ENCODE measurements at regions not wholly inside any gene's neighbourhood (a gene's known extent, or its start where the extent isn't known, plus 50 kb on each side); places are given as distances from the start of the nearest gene placed in this dataset.

- no peaks in the 10 kb centered on the region for H3K9me3 ChIP-seq
- H3K27me3 ChIP-seq = no peaks in the 10 kb centered on the region
- H3K4me3 ChIP-seq = no peak overlapping the region
- peaks cover 0 to 7% of the 10 kb centered on the region in 2 donors for H3K4me1 ChIP-seq
- DNase-seq = no peak
- no peak overlapping the region for H3K27ac ChIP-seq
- H3K36me3 ChIP-seq = no peaks in the 10 kb centered on the region
- intact Hi-C loops (cut with DNase I) = no loop called here
- no peak for ATAC-seq
- TF ChIP-seq CTCF (IDR thresholded peaks at IDR 0.05) = no peak
Measured at GRCh38 chr9:89752154-89752553, 147.3 kb downstream of the GADD45G start.

- no peak overlapping the region for H3K27ac ChIP-seq
- no peak overlapping the region for H3K4me3 ChIP-seq
- no peaks in the 10 kb centered on the region for H3K27me3 ChIP-seq
- H3K36me3 ChIP-seq = no peaks in the 10 kb centered on the region
- no peak for DNase-seq
- intact Hi-C loops (cut with DNase I) = no loop called here
- peaks cover 0 to under 1% of the 10 kb centered on the region in 2 donors for H3K4me1 ChIP-seq
- no peak for ATAC-seq
- no peaks in the 10 kb centered on the region for H3K9me3 ChIP-seq
- no peak for TF ChIP-seq CTCF (IDR thresholded peaks at IDR 0.05)
Measured at GRCh38 chr9:89753472-89754055, 148.8 kb downstream of the GADD45G start.

GRCh38 chr9:89754193-89754592 is 149.4 kb downstream of the GADD45G start:
- Histone ChIP-seq H3K27ac (no peak overlapping the region), H3K36me3 (no peaks in the 10 kb centered on the region), H3K4me1 (no peaks in the 10 kb centered on the region), H3K4me3 (no peak overlapping the region), H3K9me3 (no peaks in the 10 kb centered on the region), H3K27me3 (no peaks in the 10 kb centered on the region)
- DNase-seq = no peak
- no peak for TF ChIP-seq CTCF (IDR thresholded peaks at IDR 0.05)
- intact Hi-C loops (cut with DNase I) = no loop called here
- ATAC-seq = no peak

GRCh38 chr9:89755821-89756220 is 151.0 kb downstream of the GADD45G start:
- DNase-seq (no peak), ATAC-seq (no peak)
- Histone ChIP-seq H3K4me1 (no peaks in the 10 kb centered on the region), H3K27ac (no peak overlapping the region), H3K4me3 (no peak overlapping the region), H3K27me3 (no peaks in the 10 kb centered on the region), H3K9me3 (no peaks in the 10 kb centered on the region), H3K36me3 (no peaks in the 10 kb centered on the region)
- TF ChIP-seq CTCF (IDR thresholded peaks at IDR 0.05) = no peak
- intact Hi-C loops (cut with DNase I) = no loop called here

GRCh38 chr9:89756891-89757537 is 152.2 kb downstream of the GADD45G start:
- intact Hi-C loops (cut with DNase I) = no loop called here
- Histone ChIP-seq H3K27me3 (no peaks in the 10 kb centered on the region), H3K9me3 (no peaks in the 10 kb centered on the region), H3K4me1 (no peaks in the 10 kb centered on the region), H3K4me3 (no peak overlapping the region), H3K27ac (no peak overlapping the region), H3K36me3 (no peaks in the 10 kb centered on the region)
- ATAC-seq (peak; percentile 35), DNase-seq (no peak)
- TF ChIP-seq CTCF (IDR thresholded peaks at IDR 0.05) = no peak
